Tibial artery (tissue), 4 donors: ENCODE measurements at regions not wholly inside any gene's neighbourhood (a gene's known extent, or its start where the extent isn't known, plus 50 kb on each side); places are given as distances from the start of the nearest gene placed in this dataset.

ENCODE experiments used
- DNase-seq, 2 donors: peaks; one replicate each; pipeline ENCODE4 v3.0.0-alpha.2; 2019
- H3K27ac ChIP-seq, 2 donors: fragments of 200-600 bp; sonication (generic) in 1 of 2; 1 replicate in 1 of 2; 2 replicates in 1 of 2; pipeline ENCODE4 v1.5.1; 2018 to 2019; ENCODE audit warnings: mild to moderate bottlenecking in 1 of 2
- H3K27me3 ChIP-seq, 2 donors: fragments of 200-600 bp; sonication (generic) in 1 of 2; one replicate each; pipeline versions ENCODE4 v1.5.1 to v1.6.0; 2016 to 2019
- H3K36me3 ChIP-seq, 3 donors: fragments of 200-600 bp; sonication (generic) in 2 of 3; one replicate each; pipeline ENCODE4 v1.5.1; 2016 to 2019; ENCODE audit warnings: mild to moderate bottlenecking in 2 of 3
- H3K4me1 ChIP-seq, 4 donors: fragments of 200-600 bp; sonication (generic) in 2 of 4; 1 replicate in 3 of 4; 2 replicates in 1 of 4; pipeline ENCODE4 v1.5.1; 2016 to 2019
- H3K4me3 ChIP-seq, 2 donors: fragments of 200-600 bp; sonication (generic) in 1 of 2; 1 replicate in 1 of 2; 2 replicates in 1 of 2; pipeline ENCODE4 v1.5.1; 2018 to 2019; ENCODE audit warnings: mild to moderate bottlenecking in 2 of 2
- H3K9me3 ChIP-seq, 3 donors: fragments of 200-600 bp; sonication (generic) in 1 of 3; one replicate each; pipeline ENCODE4 v1.5.1; 2016 to 2019
- intact Hi-C: fragments of 100-400 bp; cut with DNase I; formaldehyde crosslinking; loops from one replicate; pipeline ENCODE4 v1.15.0; 2023; ENCODE audit warnings: low total_unique reads
- TF ChIP-seq, protein P1 (sequence below), 2 experiments: fragments of 200-600 bp in 1 of 2; fragments of 450-650 bp in 1 of 2; IDR thresholded peaks; one replicate each; pipeline ENCODE4 v1.5.1; 2017 to 2019; ENCODE audit warnings: antibody characterized with exemption in 2 of 2, mild to moderate bottlenecking in 1 of 2, moderate library complexity in 1 of 2

DNA sequence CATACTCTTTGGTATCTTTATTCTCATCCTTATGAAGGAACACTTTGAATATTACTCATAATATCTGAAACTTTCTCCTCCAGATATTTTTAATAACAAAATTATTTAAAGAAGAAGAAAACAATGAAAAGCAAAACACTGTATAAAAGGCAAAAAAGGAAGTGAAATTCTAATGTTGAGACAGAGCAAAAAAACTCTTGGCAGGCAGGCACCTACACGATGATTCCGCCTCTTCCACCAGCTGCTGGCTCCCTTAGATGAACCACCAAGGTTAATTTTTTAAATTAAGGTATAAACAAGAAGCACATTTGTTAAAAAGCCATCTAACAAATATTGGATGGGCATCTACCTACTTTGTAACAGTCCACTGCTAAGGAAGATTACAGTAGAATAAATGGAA is 434.7 kb downstream of the EPHA4 start:
- DNase-seq: no peak
- TF ChIP-seq, protein P1, sequence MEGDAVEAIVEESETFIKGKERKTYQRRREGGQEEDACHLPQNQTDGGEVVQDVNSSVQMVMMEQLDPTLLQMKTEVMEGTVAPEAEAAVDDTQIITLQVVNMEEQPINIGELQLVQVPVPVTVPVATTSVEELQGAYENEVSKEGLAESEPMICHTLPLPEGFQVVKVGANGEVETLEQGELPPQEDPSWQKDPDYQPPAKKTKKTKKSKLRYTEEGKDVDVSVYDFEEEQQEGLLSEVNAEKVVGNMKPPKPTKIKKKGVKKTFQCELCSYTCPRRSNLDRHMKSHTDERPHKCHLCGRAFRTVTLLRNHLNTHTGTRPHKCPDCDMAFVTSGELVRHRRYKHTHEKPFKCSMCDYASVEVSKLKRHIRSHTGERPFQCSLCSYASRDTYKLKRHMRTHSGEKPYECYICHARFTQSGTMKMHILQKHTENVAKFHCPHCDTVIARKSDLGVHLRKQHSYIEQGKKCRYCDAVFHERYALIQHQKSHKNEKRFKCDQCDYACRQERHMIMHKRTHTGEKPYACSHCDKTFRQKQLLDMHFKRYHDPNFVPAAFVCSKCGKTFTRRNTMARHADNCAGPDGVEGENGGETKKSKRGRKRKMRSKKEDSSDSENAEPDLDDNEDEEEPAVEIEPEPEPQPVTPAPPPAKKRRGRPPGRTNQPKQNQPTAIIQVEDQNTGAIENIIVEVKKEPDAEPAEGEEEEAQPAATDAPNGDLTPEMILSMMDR (IDR thresholded peaks at IDR 0.05): no peak
- Histone ChIP-seq H3K27me3 (no peaks in the 10 kb centered on the region), H3K27ac (no peak overlapping the region), H3K4me3 (no peak overlapping the region), H3K4me1 (no peaks in the 10 kb centered on the region), H3K9me3 (no peaks in the 10 kb centered on the region), H3K36me3 (no peaks in the 10 kb centered on the region)
- intact Hi-C loops: no loop called here

DNA sequence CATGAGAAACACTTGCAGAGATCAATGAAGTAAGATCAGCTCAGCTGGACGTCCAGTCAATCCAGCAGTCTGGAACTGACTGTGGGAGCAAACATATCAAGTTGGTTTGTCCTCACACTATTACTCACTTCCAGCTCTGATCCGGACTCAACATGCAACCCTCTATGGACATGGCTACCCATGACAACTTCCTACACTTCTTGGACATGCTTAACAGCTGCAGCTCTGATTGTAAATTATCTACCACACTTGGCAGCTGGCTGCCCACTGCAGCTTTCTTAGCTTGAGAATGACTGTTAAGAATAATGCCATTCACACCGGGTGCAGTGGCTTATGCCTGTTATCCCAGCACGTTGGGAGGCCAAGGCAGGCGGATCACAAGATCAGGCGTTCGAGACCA is 429.8 kb downstream of the EPHA4 start:
- intact Hi-C loops: no loop called here
- TF ChIP-seq, protein P1 (IDR thresholded peaks at IDR 0.05): no peak
- Histone ChIP-seq H3K9me3 (peaks cover 0 to 5% (median 0%) of the 10 kb centered on the region in 3 donors), H3K36me3 (no peaks in the 10 kb centered on the region), H3K27ac (no peak overlapping the region), H3K4me3 (no peak overlapping the region), H3K4me1 (no peaks in the 10 kb centered on the region), H3K27me3 (no peaks in the 10 kb centered on the region)
- DNase-seq: no peak

DNA sequence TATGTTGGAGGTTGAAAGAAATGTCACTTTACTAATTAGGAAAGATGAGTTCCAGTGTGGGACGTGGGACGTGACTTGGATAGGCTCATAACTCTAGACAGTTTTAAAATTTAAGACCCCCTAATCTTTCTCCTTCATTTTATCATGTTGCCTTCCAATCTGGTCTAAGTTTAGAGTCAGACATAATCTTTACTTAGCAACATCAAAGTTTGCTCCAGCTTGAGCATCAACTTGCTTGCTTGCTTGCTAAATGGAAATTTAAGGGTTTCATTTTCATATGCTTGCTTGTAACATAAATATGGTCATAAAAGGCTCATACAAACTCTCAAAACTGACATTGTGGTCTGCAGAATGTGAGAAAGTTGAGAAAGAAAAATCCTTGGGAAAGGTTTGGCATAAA is 428.9 kb downstream of the EPHA4 start:
- TF ChIP-seq, protein P1 (IDR thresholded peaks at IDR 0.05): no peak
- intact Hi-C loops: no loop called here
- Histone ChIP-seq H3K9me3 (peaks cover 0 to 5% (median 0%) of the 10 kb centered on the region in 3 donors), H3K36me3 (no peaks in the 10 kb centered on the region), H3K27ac (no peak overlapping the region), H3K4me3 (no peak overlapping the region), H3K4me1 (no peaks in the 10 kb centered on the region), H3K27me3 (no peaks in the 10 kb centered on the region)
- no peak for DNase-seq

DNA sequence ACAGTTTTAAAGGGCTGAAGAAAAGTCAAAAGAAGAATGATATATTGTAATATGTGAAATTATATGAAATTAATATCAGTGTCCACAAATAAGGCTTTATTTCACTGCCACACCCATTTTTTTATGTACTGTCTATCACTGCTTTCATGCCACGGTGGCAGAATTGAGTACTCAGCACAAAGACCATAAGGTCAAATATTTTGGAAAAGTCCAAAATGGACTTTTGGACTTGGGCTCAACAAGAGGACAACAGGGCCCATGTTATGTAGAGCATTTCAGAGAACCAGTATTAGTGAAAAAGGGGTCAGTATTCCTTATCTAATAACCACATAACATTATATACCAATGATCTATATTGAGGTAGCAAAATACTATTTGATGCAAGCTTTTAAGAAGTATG is 427.2 kb downstream of the EPHA4 start:
- Histone ChIP-seq H3K9me3 (peaks cover 0 to 5% (median 0%) of the 10 kb centered on the region in 3 donors), H3K4me1 (no peaks in the 10 kb centered on the region), H3K36me3 (no peaks in the 10 kb centered on the region), H3K4me3 (no peak overlapping the region), H3K27ac (no peak overlapping the region), H3K27me3 (no peaks in the 10 kb centered on the region)
- TF ChIP-seq, protein P1 (IDR thresholded peaks at IDR 0.05): no peak
- intact Hi-C loops: no loop called here
- no peak for DNase-seq

DNA sequence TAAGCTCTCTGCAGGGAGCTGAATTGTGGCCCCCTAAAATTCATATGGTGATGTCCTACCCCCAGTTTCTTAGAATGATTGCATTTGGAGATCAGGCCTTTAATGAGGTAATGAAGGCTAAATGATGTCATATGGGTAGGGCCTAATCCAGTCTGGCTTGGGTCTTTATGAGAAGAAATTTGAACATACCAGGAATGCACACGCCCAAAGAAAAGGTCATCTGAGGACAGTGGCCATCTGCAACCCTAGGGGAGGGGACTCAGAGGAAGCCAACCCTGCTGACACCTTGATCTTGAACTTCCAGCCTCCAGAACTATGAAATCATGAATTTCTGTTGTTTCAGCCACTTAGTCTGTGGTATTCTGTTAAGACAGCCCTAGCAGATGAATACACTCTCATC is 426.7 kb downstream of the EPHA4 start:
- no peak for DNase-seq
- intact Hi-C loops: no loop called here
- TF ChIP-seq, protein P1 (IDR thresholded peaks at IDR 0.05): no peak
- no peaks in the 10 kb centered on the region for H3K27me3 ChIP-seq
- no peaks in the 10 kb centered on the region for H3K4me1 ChIP-seq
- no peak overlapping the region for H3K27ac ChIP-seq
- no peak overlapping the region for H3K4me3 ChIP-seq
- peaks cover 0 to 5% (median 0%) of the 10 kb centered on the region in 3 donors for H3K9me3 ChIP-seq
- no peaks in the 10 kb centered on the region for H3K36me3 ChIP-seq

DNA sequence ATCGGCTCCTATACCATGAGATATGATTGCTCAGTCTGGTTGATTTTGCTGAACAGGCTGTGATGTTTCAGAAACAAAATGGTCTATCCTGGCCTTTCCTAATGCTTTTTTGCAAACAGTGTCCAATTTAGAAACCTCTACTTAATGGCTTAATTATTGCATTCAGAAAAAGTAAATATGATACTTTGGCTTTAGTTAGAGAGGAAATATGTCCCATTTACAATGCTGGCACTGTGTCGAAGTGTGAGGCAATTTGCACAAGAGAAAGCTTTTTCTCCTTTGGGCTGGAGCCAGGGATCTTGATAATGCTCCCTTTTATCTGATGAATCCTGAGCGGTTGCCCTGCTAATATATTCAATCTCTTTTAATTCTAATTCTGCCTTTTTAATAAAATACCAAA is 418.9 kb downstream of the EPHA4 start:
- no peak overlapping the region for H3K4me3 ChIP-seq
- DNase-seq: no peak
- H3K9me3 ChIP-seq: no peaks in the 10 kb centered on the region

More for the DNA sequence above, 418.9 kb downstream of the EPHA4 start:
- TF ChIP-seq, protein P1 (IDR thresholded peaks at IDR 0.05): no peak
- Histone ChIP-seq H3K36me3 (no peaks in the 10 kb centered on the region), H3K27me3 (no peaks in the 10 kb centered on the region), H3K27ac (no peak overlapping the region), H3K4me1 (no peaks in the 10 kb centered on the region)
- intact Hi-C loops: no loop called here
